GM18499 (cell line): ENCODE measurements at regions not wholly inside any gene's neighbourhood (a gene's known extent, or its start where the extent isn't known, plus 50 kb on each side); places are given as distances from the start of the nearest gene placed in this dataset.

Source experiments
- ATAC-seq: cut with Tn5 transposase; IDR thresholded peaks from one replicate; pipeline ENCODE4 v1.9.1; 2021; ENCODE audit warnings: moderate number of reproducible peaks; ENCODE audit not compliant: insufficient read depth, unreplicated experiment

DNA sequence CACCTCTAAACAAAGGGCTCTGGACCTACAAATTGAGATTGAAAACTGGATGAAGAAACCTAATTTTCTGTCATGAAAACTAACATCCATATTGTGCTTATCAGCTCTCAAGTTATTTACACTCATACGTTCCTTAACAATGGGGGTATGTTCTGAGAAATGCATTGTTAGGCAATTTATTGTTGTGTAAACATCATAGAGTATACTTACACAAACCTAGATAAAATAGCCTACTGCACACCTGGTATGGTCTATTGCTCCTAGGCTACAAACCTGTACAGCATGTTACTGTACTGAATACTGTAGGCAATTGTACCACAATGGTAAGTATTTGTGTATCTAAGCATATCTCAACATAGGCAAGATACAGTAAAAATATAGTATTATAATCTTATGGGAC lies 191.4 kb downstream of the TM2D1 start:
- no peak for ATAC-seq

DNA sequence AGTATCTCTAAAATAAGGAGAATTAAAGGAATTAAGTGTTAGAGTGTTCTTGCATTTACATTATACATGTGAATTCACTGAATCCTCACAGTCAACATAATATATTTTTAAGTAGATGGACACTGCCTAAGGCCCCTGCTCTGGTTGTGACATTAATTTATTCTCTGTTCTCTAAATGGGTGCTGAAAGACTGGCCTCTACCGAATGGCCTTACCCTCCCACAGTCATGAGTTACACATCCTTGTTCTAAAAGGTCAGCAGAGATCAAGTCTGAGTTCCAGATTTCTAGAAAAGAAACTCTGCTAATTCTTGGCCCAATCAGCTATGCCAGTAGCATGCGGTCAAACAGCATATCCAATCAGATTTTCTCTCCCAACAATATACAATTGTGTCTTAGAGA lies 193.2 kb downstream of the TM2D1 start:
- ATAC-seq: no peak

DNA sequence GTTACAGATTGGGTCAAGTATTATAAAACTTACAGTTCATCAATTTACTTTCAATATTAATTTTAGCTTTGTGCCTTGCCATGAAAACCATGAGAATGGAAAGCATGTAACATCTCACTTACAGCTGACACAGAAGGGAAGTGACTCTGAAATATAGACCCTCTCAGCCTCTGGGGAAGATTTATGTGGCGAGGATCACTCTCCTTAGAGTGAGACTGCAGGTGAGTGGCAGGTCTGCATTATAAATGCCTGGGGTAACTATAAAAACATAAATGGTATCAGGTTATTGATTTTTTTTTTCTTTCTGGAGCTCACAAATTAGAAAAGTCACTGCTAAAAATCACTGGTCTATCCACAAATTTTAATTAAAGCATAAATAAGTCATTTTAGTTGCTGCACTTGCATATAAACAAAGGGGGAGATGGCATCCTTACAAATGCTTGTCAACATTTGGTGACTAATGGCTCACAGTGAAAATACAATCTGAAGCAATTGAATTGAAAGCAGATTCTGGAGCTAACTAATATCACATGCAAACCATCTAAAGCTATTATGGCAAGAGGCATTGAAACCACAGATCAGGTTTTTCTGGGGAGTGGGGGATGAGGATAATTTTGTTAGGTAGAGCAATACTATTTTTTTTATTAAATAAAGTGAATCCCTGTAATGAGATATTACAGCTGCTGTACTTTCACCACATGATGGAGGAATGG lies 200.9 kb downstream of the TM2D1 start:
- ATAC-seq: no peak

DNA sequence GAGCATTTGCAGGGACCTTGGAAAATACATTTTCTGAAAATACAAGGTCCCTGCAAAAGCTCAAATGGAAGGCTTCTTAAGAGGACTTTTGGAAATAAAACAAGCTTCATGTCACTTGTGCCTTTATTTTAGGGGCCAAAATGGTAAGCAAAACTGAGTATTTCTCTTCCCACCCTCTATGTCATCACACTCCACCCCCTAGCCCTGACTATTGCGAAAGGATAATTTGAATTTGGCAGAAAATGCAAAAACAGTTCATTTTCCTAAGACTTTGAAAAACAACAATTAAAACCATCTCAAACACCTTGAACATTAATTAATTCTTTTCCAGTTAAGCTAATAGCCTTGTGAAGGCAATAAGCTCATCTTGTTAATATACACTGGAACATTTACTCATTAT lies 201.7 kb downstream of the TM2D1 start:
- ATAC-seq: no peak

DNA sequence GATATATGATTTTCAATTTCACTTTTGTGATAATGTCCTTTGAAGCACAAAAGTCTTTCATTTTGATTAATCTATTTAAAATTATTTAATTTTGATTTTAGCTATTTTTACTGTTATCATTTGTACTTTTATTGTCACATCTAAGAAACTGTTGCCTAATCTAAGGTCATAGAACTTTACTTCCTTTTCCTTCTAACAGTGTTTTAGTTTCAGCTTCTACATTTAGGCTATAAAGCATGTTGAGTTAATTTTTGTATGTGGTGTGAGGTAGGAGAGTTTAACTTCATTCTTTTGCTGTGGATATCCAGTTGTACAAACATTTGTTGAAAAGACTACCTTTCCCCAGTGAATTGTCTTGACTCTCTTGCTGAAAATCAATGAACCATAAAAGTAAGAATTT lies 204.5 kb downstream of the TM2D1 start:
- ATAC-seq: no peak

DNA sequence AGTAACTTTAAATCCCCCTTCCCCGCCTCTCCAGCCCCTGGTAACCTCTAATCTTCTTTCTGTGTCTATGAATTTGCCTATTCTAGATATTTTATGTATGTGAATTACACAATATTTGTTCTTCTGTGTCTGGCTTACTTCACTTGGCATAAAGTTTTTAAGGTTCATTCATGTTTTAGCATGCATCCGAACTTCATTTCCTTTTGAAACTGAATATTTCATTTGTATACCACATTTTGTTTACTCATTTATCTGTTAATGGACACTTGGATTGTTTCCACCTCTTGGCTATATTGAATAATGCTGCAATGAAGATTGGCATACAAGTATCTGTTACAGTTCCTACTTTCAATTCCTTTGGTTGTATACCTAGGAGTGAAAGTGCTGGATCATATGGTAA lies 205.3 kb downstream of the TM2D1 start:
- ATAC-seq: no peak

DNA sequence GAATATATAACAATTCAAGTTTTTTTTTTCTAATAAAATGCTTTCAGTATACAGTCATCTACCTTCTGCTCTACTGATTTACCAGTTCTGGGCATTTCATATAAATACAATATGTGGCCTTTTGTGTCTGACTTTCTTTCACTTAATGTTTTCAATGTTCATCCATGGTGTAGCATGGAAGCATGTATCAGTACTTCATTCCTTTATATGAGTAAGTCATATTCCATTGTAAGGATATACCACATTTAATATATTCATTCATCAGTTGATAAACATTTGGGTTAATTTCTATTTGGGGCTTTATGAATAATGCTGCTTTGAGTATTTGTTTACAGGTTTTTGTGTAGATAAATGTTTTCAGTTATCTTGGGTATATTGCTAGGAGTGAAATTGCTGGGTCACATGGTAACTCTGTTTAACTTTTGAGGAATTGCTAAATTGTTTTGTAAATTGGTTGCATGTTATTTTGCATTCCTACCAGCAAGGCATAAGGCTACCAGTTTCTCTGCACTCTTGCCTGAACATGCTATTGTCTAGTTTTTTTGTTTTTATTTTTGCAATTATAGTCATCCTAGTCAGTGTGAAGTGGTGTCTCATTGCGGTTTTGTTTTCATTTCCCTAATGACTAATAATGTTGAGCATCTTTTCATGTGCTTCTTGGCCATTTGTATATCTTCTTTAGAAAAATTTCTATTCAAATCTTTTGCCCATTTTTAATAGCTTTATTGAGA lies 206.1 kb downstream of the TM2D1 start:
- ATAC-seq: peak; percentile 76

DNA sequence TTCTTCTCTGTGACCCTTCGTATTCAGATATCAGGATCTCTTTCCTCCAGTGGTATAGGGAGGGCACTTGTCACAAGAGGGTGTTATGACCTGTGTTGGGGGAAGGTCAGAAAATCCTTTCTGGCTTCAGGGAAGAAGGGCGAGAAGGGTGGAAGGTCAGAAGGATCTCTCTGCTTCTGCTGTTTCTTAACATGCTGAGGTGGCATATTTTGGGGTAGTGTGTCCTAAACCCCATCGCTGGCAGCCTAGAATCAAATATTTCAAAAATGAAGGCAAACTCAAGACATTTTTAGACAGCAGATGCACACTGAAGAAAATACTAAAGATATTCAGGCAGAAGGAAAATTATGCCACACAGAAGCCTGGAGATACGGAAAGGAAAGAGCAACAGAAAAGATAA lies 207.6 kb downstream of the TM2D1 start:
- ATAC-seq: no peak

DNA sequence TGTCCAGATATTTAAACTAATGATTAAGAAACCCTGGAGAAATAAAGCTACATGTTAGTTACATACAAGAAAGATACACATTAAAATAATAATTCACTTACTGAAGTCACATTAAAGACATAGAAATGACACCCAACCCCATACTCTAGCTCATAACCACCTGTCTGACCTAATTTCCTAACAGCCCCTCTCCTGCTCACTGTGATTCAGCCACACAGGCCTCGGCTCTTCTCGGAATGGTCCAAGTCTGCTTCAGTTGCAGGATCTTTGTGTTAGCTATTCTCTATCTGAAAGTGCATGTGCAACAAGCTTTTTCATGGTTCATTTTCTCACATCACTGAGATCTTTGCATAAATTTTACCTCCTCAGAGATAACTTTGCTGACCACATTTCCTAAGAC lies 209.8 kb downstream of the TM2D1 start:
- no peak for ATAC-seq
